Activated CD8-positive, alpha-beta memory T cell treated with anti-CD3 and anti-CD28 coated beads, Interleukin-2, amount 10 ng/mL, durations not matched to agents 7 days and 5 days (primary cell): ENCODE measurements at regions not wholly inside any gene's neighbourhood (a gene's known extent, or its start where the extent isn't known, plus 50 kb on each side); places are given as distances from the start of the nearest gene placed in this dataset.

ENCODE experiments used
- ATAC-seq: fragments of 150-1000 bp; cut with Tn5 transposase; one replicate; pipeline ENCODE4 v1.10.0; 2021; ENCODE audit warnings: moderate library complexity
- CTCF ChIA-PET: fragments of 350-600 bp; sonication (Branson Sonifier 250); formaldehyde crosslinking; loops from one replicate; lab custom pipeline; 2021; ENCODE audit warnings: antibody characterized with exemption; lab: Charles Lee
- DNase-seq: peaks from one replicate; pipeline ENCODE4 v3.0.0-alpha.2; 2020
- H3K27ac Mint-ChIP-seq: one replicate; pipeline ENCODE4 v1.8.0; 2021; ENCODE audit warnings: mild to moderate bottlenecking, mixed read lengths
- H3K27me3 Mint-ChIP-seq: one replicate; pipeline ENCODE4 v1.8.0; 2021; ENCODE audit warnings: mixed read lengths
- H3K36me3 Mint-ChIP-seq: one replicate; pipeline ENCODE4 v1.8.0; 2021; ENCODE audit warnings: mild to moderate bottlenecking, mixed read lengths
- H3K4me1 Mint-ChIP-seq: one replicate; pipeline ENCODE4 v1.8.0; 2021; ENCODE audit warnings: mixed read lengths
- H3K4me3 Mint-ChIP-seq: one replicate; pipeline ENCODE4 v1.8.0; 2021; ENCODE audit warnings: mild to moderate bottlenecking, moderate library complexity, mixed read lengths
- H3K9me3 Mint-ChIP-seq: one replicate; pipeline ENCODE4 v1.8.0; 2022; ENCODE audit warnings: low read depth, mixed read lengths

- H3K27ac Mint-ChIP-seq = no peak overlapping the region
- H3K4me3 Mint-ChIP-seq = no peak overlapping the region
- H3K9me3 Mint-ChIP-seq = no peaks in the 10 kb centered on the region
- CTCF ChIA-PET = no interaction called here
- DNase-seq (no peak), ATAC-seq (no peak)
- H3K4me1 Mint-ChIP-seq = no peaks in the 10 kb centered on the region
- H3K27me3 Mint-ChIP-seq = no peaks in the 10 kb centered on the region
- no peaks in the 10 kb centered on the region for H3K36me3 Mint-ChIP-seq
Measured at GRCh38 chr2:167551416-167551815, 663.1 kb downstream of the XIRP2 start.

GRCh38 chr2:167550448-167550847 is 662.2 kb downstream of the XIRP2 start:
- H3K27me3 Mint-ChIP-seq = no peaks in the 10 kb centered on the region
- no peak overlapping the region for H3K4me3 Mint-ChIP-seq
- no peaks in the 10 kb centered on the region for H3K4me1 Mint-ChIP-seq
- CTCF ChIA-PET = no interaction called here
- no peak overlapping the region for H3K27ac Mint-ChIP-seq
- DNase-seq = no peak
- no peaks in the 10 kb centered on the region for H3K9me3 Mint-ChIP-seq
- no peak for ATAC-seq
- H3K36me3 Mint-ChIP-seq = no peaks in the 10 kb centered on the region

- H3K36me3 Mint-ChIP-seq = no peaks in the 10 kb centered on the region
- no peak for ATAC-seq
- no peaks in the 10 kb centered on the region for H3K27me3 Mint-ChIP-seq
- no peak for DNase-seq
- H3K9me3 Mint-ChIP-seq = no peaks in the 10 kb centered on the region
- no peaks in the 10 kb centered on the region for H3K4me1 Mint-ChIP-seq
- no peak overlapping the region for H3K27ac Mint-ChIP-seq
- CTCF ChIA-PET = no interaction called here
- no peak overlapping the region for H3K4me3 Mint-ChIP-seq
Measured at GRCh38 chr2:167548396-167548795, 660.1 kb downstream of the XIRP2 start.

GRCh38 chr2:167544602-167545001 is 656.3 kb downstream of the XIRP2 start:
- no peaks in the 10 kb centered on the region for H3K9me3 Mint-ChIP-seq
- H3K27ac Mint-ChIP-seq = no peak overlapping the region
- H3K27me3 Mint-ChIP-seq = no peaks in the 10 kb centered on the region
- CTCF ChIA-PET = interaction anchor here (0.6 kb wide), 1 partner anchor 821 kb away, joined by 3 read pairs; no protein-coding TSS in a partner anchor
- H3K4me1 Mint-ChIP-seq = no peaks in the 10 kb centered on the region
- no peak overlapping the region for H3K4me3 Mint-ChIP-seq
- DNase-seq (no peak), ATAC-seq (no peak)
- no peaks in the 10 kb centered on the region for H3K36me3 Mint-ChIP-seq

- no peak overlapping the region for H3K27ac Mint-ChIP-seq
- H3K36me3 Mint-ChIP-seq = no peaks in the 10 kb centered on the region
- H3K27me3 Mint-ChIP-seq = no peaks in the 10 kb centered on the region
- no peaks in the 10 kb centered on the region for H3K9me3 Mint-ChIP-seq
- H3K4me1 Mint-ChIP-seq = no peaks in the 10 kb centered on the region
- ATAC-seq (no peak), DNase-seq (no peak)
- no peak overlapping the region for H3K4me3 Mint-ChIP-seq
- CTCF ChIA-PET = no interaction called here
Measured at GRCh38 chr2:167543721-167544120, 655.4 kb downstream of the XIRP2 start.

GRCh38 chr2:167537743-167538142 is 649.5 kb downstream of the XIRP2 start:
- Mint-ChIP-seq H3K4me1 (no peaks in the 10 kb centered on the region), H3K4me3 (no peak overlapping the region), H3K27me3 (no peaks in the 10 kb centered on the region), H3K36me3 (no peaks in the 10 kb centered on the region), H3K27ac (no peak overlapping the region), H3K9me3 (peaks cover 2% of the 10 kb centered on the region)
- ATAC-seq (no peak), DNase-seq (no peak)
- CTCF ChIA-PET = no interaction called here

- Mint-ChIP-seq H3K9me3 (peaks cover 2% of the 10 kb centered on the region), H3K36me3 (no peaks in the 10 kb centered on the region), H3K4me3 (no peak overlapping the region), H3K27me3 (no peaks in the 10 kb centered on the region), H3K27ac (no peak overlapping the region), H3K4me1 (no peaks in the 10 kb centered on the region)
- DNase-seq (no peak), ATAC-seq (no peak)
- CTCF ChIA-PET = no interaction called here
Measured at GRCh38 chr2:167534443-167534842, 646.2 kb downstream of the XIRP2 start.

- H3K27ac Mint-ChIP-seq = no peak overlapping the region
- H3K9me3 Mint-ChIP-seq = no peaks in the 10 kb centered on the region
- no peaks in the 10 kb centered on the region for H3K4me1 Mint-ChIP-seq
- CTCF ChIA-PET = no interaction called here
- DNase-seq (no peak), ATAC-seq (no peak)
- H3K27me3 Mint-ChIP-seq = no peaks in the 10 kb centered on the region
- H3K36me3 Mint-ChIP-seq = no peaks in the 10 kb centered on the region
- no peak overlapping the region for H3K4me3 Mint-ChIP-seq
Measured at GRCh38 chr2:167524786-167525185, 636.5 kb downstream of the XIRP2 start.

GRCh38 chr2:167510071-167510759 is 621.9 kb downstream of the XIRP2 start:
- no peak overlapping the region for H3K27ac Mint-ChIP-seq
- no peaks in the 10 kb centered on the region for H3K27me3 Mint-ChIP-seq
- H3K4me1 Mint-ChIP-seq = no peaks in the 10 kb centered on the region
- CTCF ChIA-PET = no interaction called here
- H3K9me3 Mint-ChIP-seq = no peaks in the 10 kb centered on the region
- ATAC-seq (no peak), DNase-seq (no peak)
- H3K4me3 Mint-ChIP-seq = no peak overlapping the region
- no peaks in the 10 kb centered on the region for H3K36me3 Mint-ChIP-seq

- no peak for DNase-seq
- Mint-ChIP-seq H3K36me3 (no peaks in the 10 kb centered on the region), H3K27me3 (no peaks in the 10 kb centered on the region), H3K27ac (no peak overlapping the region), H3K4me1 (no peaks in the 10 kb centered on the region), H3K9me3 (no peaks in the 10 kb centered on the region), H3K4me3 (no peak overlapping the region)
- no peak for ATAC-seq
- CTCF ChIA-PET = no interaction called here
Measured at GRCh38 chr2:167509586-167509985, 621.3 kb downstream of the XIRP2 start.

- CTCF ChIA-PET = no interaction called here
- no peaks in the 10 kb centered on the region for H3K27me3 Mint-ChIP-seq
- H3K9me3 Mint-ChIP-seq = no peaks in the 10 kb centered on the region
- H3K4me1 Mint-ChIP-seq = no peaks in the 10 kb centered on the region
- H3K36me3 Mint-ChIP-seq = no peaks in the 10 kb centered on the region
- ATAC-seq = no peak
- DNase-seq = no peak
- H3K27ac Mint-ChIP-seq = no peak overlapping the region
- H3K4me3 Mint-ChIP-seq = no peak overlapping the region
Measured at GRCh38 chr2:167508709-167509108, 620.4 kb downstream of the XIRP2 start.

GRCh38 chr2:167506395-167506794 is 618.1 kb downstream of the XIRP2 start:
- Mint-ChIP-seq H3K9me3 (peaks cover 2% of the 10 kb centered on the region), H3K36me3 (no peaks in the 10 kb centered on the region), H3K27ac (no peak overlapping the region), H3K27me3 (no peaks in the 10 kb centered on the region), H3K4me1 (no peaks in the 10 kb centered on the region), H3K4me3 (no peak overlapping the region)
- DNase-seq (no peak), ATAC-seq (no peak)
- CTCF ChIA-PET = no interaction called here

GRCh38 chr2:167504695-167505094 is 616.4 kb downstream of the XIRP2 start:
- no peaks in the 10 kb centered on the region for H3K27me3 Mint-ChIP-seq

GRCh38 chr2:167504061-167504460 is 615.8 kb downstream of the XIRP2 start:
- Mint-ChIP-seq H3K36me3 (no peaks in the 10 kb centered on the region), H3K4me3 (no peak overlapping the region), H3K27ac (no peak overlapping the region), H3K9me3 (peaks cover 2% of the 10 kb centered on the region), H3K4me1 (no peaks in the 10 kb centered on the region), H3K27me3 (no peaks in the 10 kb centered on the region)
- DNase-seq (no peak), ATAC-seq (no peak)
- CTCF ChIA-PET = no interaction called here

More at GRCh38 chr2:167504695-167505094, 616.4 kb downstream of the XIRP2 start:
- DNase-seq (no peak), ATAC-seq (no peak)
- CTCF ChIA-PET = no interaction called here
- H3K4me1 Mint-ChIP-seq = no peaks in the 10 kb centered on the region
- H3K27ac Mint-ChIP-seq = no peak overlapping the region
- no peak overlapping the region for H3K4me3 Mint-ChIP-seq
- peaks cover 2% of the 10 kb centered on the region for H3K9me3 Mint-ChIP-seq
- no peaks in the 10 kb centered on the region for H3K36me3 Mint-ChIP-seq

- H3K27me3 Mint-ChIP-seq = no peaks in the 10 kb centered on the region
- peaks cover 2% of the 10 kb centered on the region for H3K9me3 Mint-ChIP-seq
- H3K27ac Mint-ChIP-seq = no peak overlapping the region
- no peaks in the 10 kb centered on the region for H3K4me1 Mint-ChIP-seq
- ATAC-seq (no peak), DNase-seq (no peak)
- CTCF ChIA-PET = no interaction called here
- no peaks in the 10 kb centered on the region for H3K36me3 Mint-ChIP-seq
- H3K4me3 Mint-ChIP-seq = no peak overlapping the region
Measured at GRCh38 chr2:167501618-167502017, 613.3 kb downstream of the XIRP2 start.
